Testis (tissue), 2 donors: ENCODE measurements at regions not wholly inside any gene's neighbourhood (a gene's known extent, or its start where the extent isn't known, plus 50 kb on each side); places are given as distances from the start of the nearest gene placed in this dataset.

Source experiments
- DNase-seq: peaks from one replicate; pipeline ENCODE4 v3.0.0-alpha.2; 2019
- H3K27ac ChIP-seq, 2 donors: fragments of 200-600 bp; sonication (generic); one replicate each; pipeline ENCODE4 v1.5.1; 2019
- H3K27me3 ChIP-seq: fragments of 200-600 bp; sonication (generic); one replicate; pipeline ENCODE4 v1.5.1; 2019
- H3K36me3 ChIP-seq: fragments of 200-600 bp; sonication (generic); one replicate; pipeline ENCODE4 v1.5.1; 2017; ENCODE audit warnings: low read depth; ENCODE audit errors: missing control alignments
- H3K4me1 ChIP-seq: fragments of 200-600 bp; sonication (generic); one replicate; pipeline ENCODE4 v1.5.1; 2019
- H3K4me3 ChIP-seq, 2 donors: fragments of 200-600 bp; sonication (generic); one replicate each; pipeline ENCODE4 v1.5.1; 2017 to 2019
- H3K9me3 ChIP-seq: fragments of 200-600 bp; sonication (generic); one replicate; pipeline ENCODE4 v1.5.1; 2017
- POLR2A ChIP-seq: fragments of 450-650 bp; IDR thresholded peaks from one replicate; pipeline ENCODE4 v1.6.1; 2017; ENCODE audit warnings: antibody characterized with exemption, mild to moderate bottlenecking, moderate library complexity
- WGBS, 2 donors: methylation state at CpG; one replicate each; pipeline ENCODE4 v1.1.5; 2018; 5-methylcytosine and 5-hydroxymethylcytosine counted together
- intact Hi-C: fragments of 100-400 bp; cut with DNase I; formaldehyde crosslinking; loops from one replicate; pipeline ENCODE4 v1.15.1; 2023; ENCODE audit warnings: low total_unique reads
- TF ChIP-seq, protein P1 (sequence below), 3 experiments: fragments of 450-650 bp in 2 of 3; fragments of 200-600 bp in 1 of 3; sonication (generic) in 1 of 3; IDR thresholded peaks; one replicate each; pipeline ENCODE4 v1.5.1; 2016 to 2019; ENCODE audit warnings: antibody characterized with exemption in 3 of 3, mild to moderate bottlenecking in 2 of 3, moderate library complexity in 1 of 3

DNA sequence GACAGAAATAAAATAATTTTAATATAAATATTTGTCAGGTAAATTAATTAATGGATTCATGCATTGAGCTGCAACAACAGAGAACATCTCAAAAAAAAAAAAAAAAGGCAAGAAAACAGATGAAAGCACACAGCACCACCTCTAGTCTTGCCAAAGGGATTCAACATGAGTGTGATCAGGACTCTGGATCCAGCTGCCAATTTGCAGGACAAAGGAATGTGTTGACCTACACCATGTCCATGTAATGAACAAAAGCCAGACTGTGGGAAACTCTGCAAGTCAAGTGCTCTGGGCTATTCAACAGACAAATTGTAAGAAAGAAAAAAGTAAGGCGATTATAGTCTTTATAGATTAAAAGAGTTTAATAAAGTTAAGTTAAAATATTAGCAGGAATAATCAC lies 769.3 kb downstream of the TLR4 start:
- intact Hi-C loops: no loop called here
- 81 to 83% methylated on average over 1 of the region's 1 CpG for WGBS, 2 donors
- Histone ChIP-seq H3K27me3 (no peaks in the 10 kb centered on the region), H3K9me3 (no peaks in the 10 kb centered on the region), H3K36me3 (no peaks in the 10 kb centered on the region), H3K4me3 (no peak overlapping the region), H3K4me1 (no peaks in the 10 kb centered on the region), H3K27ac (no peak overlapping the region)
- no peak for DNase-seq
- TF ChIP-seq, protein P1, sequence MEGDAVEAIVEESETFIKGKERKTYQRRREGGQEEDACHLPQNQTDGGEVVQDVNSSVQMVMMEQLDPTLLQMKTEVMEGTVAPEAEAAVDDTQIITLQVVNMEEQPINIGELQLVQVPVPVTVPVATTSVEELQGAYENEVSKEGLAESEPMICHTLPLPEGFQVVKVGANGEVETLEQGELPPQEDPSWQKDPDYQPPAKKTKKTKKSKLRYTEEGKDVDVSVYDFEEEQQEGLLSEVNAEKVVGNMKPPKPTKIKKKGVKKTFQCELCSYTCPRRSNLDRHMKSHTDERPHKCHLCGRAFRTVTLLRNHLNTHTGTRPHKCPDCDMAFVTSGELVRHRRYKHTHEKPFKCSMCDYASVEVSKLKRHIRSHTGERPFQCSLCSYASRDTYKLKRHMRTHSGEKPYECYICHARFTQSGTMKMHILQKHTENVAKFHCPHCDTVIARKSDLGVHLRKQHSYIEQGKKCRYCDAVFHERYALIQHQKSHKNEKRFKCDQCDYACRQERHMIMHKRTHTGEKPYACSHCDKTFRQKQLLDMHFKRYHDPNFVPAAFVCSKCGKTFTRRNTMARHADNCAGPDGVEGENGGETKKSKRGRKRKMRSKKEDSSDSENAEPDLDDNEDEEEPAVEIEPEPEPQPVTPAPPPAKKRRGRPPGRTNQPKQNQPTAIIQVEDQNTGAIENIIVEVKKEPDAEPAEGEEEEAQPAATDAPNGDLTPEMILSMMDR (IDR thresholded peaks at IDR 0.05): no peak
- TF ChIP-seq POLR2A: no peak

DNA sequence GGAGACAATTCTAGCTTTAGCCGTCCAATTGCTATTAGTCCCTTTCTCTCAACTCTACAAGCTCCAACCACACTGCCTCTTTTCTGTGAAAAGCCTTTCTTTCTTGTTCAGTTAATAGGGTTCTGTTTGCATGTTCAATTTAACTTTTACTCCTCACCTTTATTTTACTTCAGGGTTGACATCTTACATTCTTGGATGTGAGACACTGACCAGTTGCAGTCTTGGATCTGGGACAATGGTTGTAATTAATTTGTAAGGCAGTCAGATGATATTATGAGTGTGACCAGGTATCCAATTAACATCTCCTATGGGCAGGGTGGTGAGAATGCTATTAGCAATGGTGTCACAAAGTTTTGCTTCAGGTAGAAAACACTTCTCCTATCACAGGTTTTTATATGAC lies 774.5 kb downstream of the TLR4 start:
- WGBS, 2 donors: 88 to 91% methylated on average over 1 of the region's 1 CpG
- no peak overlapping the region for H3K27ac ChIP-seq
- no peaks in the 10 kb centered on the region for H3K9me3 ChIP-seq
- TF ChIP-seq POLR2A: no peak
- TF ChIP-seq, protein P1 (IDR thresholded peaks at IDR 0.05): no peak
- no peak for DNase-seq
- H3K36me3 ChIP-seq: no peaks in the 10 kb centered on the region
- H3K4me3 ChIP-seq: no peak overlapping the region
- intact Hi-C loops: no loop called here
- H3K4me1 ChIP-seq: no peaks in the 10 kb centered on the region
- no peaks in the 10 kb centered on the region for H3K27me3 ChIP-seq

DNA sequence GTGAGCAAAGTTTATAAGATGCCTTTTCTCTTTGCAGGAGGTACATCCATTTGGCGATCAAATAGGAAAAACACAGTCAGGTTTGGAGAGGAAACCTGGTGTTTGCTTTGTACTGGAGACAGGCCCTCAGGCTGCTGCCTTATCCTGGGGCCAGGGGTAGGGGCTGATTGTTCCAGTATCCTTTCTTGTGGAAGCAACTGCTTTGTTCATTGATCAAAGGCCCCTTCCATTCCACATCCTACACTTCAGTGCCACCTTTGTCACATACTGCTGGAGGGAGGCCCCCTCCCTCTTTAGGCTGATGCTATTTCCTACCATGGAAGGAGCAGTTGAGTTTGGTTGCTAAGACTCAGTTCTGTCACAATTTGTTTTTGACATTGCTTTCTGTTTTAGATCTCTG lies 778.1 kb downstream of the TLR4 start:
- Histone ChIP-seq H3K27me3 (no peaks in the 10 kb centered on the region), H3K4me1 (no peaks in the 10 kb centered on the region), H3K9me3 (no peaks in the 10 kb centered on the region), H3K27ac (no peak overlapping the region), H3K4me3 (no peak overlapping the region), H3K36me3 (no peaks in the 10 kb centered on the region)
- intact Hi-C loops: no loop called here
- TF ChIP-seq, protein P1 (IDR thresholded peaks at IDR 0.05): no peak
- no peak for TF ChIP-seq POLR2A
- 95 to 100% methylated on average over 1 of the region's 1 CpG for WGBS, 2 donors
- DNase-seq: no peak

DNA sequence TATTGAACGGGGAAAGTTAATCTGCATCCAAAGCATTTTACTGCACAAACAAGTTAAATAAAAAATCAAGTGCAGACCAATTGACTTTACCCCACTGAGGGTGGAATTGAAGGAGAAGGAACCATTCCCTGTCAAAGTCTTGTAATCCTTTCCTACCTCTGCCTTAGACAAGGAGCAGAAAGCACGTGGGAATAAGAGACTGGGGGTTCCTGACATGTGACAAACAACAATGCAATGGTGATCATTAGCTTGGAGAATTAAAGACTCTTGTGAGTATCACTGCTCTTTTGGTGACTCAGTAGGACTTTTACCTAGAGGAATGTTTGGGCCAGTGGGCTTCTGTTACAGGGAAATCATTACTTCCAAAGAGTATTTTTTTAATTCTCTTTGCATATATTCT lies 779.5 kb downstream of the TLR4 start:
- no peak for TF ChIP-seq POLR2A
- TF ChIP-seq, protein P1 (IDR thresholded peaks at IDR 0.05): no peak
- Histone ChIP-seq H3K27ac (no peak overlapping the region), H3K9me3 (no peaks in the 10 kb centered on the region), H3K4me3 (no peak overlapping the region), H3K36me3 (no peaks in the 10 kb centered on the region), H3K4me1 (no peaks in the 10 kb centered on the region), H3K27me3 (no peaks in the 10 kb centered on the region)
- intact Hi-C loops: no loop called here
- WGBS, 2 donors: 61 to 79% methylated on average over 2 of the region's 2 CpGs
- DNase-seq: no peak

DNA sequence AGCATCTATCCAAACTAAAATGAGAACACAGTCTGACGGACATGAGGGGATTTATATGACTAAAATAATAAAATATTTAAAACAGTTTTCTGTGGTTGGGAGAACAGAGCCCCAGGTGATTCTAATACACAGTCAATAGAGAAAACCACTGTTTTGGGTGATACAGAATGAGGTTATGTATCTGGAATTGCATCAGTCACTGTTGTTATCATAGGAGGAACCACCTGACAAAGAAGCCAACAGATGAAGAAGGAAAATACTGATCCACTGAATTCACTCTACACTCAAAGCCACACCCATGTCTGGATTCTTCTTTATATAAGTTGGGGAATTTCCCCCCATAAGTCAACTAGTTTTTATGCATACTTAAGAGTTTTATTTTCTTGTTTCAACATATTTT lies 799.0 kb downstream of the TLR4 start:
- H3K27ac ChIP-seq: no peak overlapping the region
- no peak overlapping the region for H3K4me3 ChIP-seq
- H3K9me3 ChIP-seq: no peaks in the 10 kb centered on the region
- H3K36me3 ChIP-seq: no peaks in the 10 kb centered on the region
- WGBS, 2 donors: 77 to 80% methylated on average over 1 of the region's 1 CpG
- no peaks in the 10 kb centered on the region for H3K4me1 ChIP-seq
- TF ChIP-seq, protein P1 (IDR thresholded peaks at IDR 0.05): no peak
- intact Hi-C loops: no loop called here
- H3K27me3 ChIP-seq: no peaks in the 10 kb centered on the region
- no peak for DNase-seq
